HepG2 (cell line): ENCODE measurements at regions not wholly inside any gene's neighbourhood (a gene's known extent, or its start where the extent isn't known, plus 50 kb on each side); places are given as distances from the start of the nearest gene placed in this dataset.

Experiments used
- CHD4 ChIP-seq: fragments of 200-600 bp; sonication (generic); IDR thresholded peaks from 2 replicates; pipeline ENCODE4 v1.7.0; 2017; ENCODE audit warnings: mild to moderate bottlenecking, low read length, borderline replicate concordance
- ESRRA ChIP-seq: sonication (generic); formaldehyde crosslinking; IDR thresholded peaks from 2 replicates; pipeline ENCODE4 v1.5.1; 2020; ENCODE audit warnings: mild to moderate bottlenecking, low read depth, missing genetic modification reagents
- NFIC ChIP-seq: IDR thresholded peaks from 2 replicates; pipeline ENCODE4 v1.6.1; 2012; ENCODE audit warnings: mild to moderate bottlenecking, low read length, inconsistent platforms
- ZBTB37 ChIP-seq: sonication (generic); formaldehyde crosslinking; IDR thresholded peaks from 2 replicates; pipeline ENCODE4 v1.4.0; 2020; ENCODE audit warnings: mild to moderate bottlenecking, missing genetic modification reagents
- TF ChIP-seq, protein P1 (sequence below), 2 experiments: fragments of 450-650 bp in 1 of 2; sonication (generic) in 1 of 2; formaldehyde crosslinking in 1 of 2; IDR thresholded peaks; 2 replicates each; pipeline versions ENCODE4 v1.6.1 to v1.8.0; 2016 to 2022; ENCODE audit warnings: antibody characterized with exemption in 1 of 2, mild to moderate bottlenecking in 1 of 2, missing genetic modification reagents in 1 of 2

DNA sequence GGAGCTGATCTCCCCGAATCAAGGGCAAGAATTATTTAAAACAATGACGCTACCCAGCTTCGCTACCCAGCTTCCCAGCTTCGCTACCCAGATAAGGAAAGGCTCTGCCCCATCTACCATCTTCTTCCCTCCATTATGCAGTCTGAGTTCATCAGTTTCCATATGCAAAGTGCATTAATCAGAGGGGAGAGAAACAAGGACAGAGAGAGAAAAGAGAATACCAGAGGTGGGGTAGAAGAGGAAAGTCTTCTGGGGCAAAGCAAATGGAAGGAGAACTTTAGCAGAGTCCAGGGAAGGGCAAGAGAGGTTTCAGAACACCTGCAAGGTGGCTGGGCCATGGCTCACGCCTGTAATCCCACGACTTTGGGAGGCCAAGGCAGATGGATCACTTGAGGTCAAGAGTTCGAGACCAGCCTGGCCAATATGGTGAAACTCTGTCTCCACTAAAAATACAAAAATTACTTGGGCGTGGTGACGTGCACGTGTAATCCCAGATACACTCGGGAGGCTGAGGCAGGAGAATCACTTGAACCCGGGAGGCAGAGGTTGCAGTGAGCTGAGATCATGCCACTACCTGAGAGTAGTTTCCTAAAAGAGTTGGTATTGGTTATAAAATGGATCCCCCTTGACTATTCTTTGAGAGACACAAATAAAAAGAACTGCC is 70.4 kb upstream of the SPATA12 start (continued):
- TF ChIP-seq, protein P1, sequence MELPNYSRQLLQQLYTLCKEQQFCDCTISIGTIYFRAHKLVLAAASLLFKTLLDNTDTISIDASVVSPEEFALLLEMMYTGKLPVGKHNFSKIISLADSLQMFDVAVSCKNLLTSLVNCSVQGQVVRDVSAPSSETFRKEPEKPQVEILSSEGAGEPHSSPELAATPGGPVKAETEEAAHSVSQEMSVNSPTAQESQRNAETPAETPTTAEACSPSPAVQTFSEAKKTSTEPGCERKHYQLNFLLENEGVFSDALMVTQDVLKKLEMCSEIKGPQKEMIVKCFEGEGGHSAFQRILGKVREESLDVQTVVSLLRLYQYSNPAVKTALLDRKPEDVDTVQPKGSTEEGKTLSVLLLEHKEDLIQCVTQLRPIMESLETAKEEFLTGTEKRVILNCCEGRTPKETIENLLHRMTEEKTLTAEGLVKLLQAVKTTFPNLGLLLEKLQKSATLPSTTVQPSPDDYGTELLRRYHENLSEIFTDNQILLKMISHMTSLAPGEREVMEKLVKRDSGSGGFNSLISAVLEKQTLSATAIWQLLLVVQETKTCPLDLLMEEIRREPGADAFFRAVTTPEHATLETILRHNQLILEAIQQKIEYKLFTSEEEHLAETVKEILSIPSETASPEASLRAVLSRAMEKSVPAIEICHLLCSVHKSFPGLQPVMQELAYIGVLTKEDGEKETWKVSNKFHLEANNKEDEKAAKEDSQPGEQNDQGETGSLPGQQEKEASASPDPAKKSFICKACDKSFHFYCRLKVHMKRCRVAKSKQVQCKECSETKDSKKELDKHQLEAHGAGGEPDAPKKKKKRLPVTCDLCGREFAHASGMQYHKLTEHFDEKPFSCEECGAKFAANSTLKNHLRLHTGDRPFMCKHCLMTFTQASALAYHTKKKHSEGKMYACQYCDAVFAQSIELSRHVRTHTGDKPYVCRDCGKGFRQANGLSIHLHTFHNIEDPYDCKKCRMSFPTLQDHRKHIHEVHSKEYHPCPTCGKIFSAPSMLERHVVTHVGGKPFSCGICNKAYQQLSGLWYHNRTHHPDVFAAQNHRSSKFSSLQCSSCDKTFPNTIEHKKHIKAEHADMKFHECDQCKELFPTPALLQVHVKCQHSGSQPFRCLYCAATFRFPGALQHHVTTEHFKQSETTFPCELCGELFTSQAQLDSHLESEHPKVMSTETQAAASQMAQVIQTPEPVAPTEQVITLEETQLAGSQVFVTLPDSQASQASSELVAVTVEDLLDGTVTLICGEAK (IDR thresholded peaks at IDR 0.05), result no peak
- TF ChIP-seq, protein P1 (CRISPR knock-in tag; IDR thresholded peaks at IDR 0.05), result no peak; the same call in 1 of the 2 replicates
- TF ChIP-seq NFIC (no peak), ESRRA (peak; percentile 1; the same call in 1 of the 2 replicates), ZBTB37 (CRISPR knock-in tag) (no peak), CHD4 (peak; percentile 83; the same call in 1 of the 2 replicates)
